Panc1 (cell line): ENCODE measurements at regions not wholly inside any gene's neighbourhood (a gene's known extent, or its start where the extent isn't known, plus 50 kb on each side); places are given as distances from the start of the nearest gene placed in this dataset.

Experiments used
- ATAC-seq: fragments of 200-7000 bp; cut with Tn5 transposase; 2 replicates; pipeline ENCODE4 v1.9.1; 2020; ENCODE audit warnings: mild to moderate bottlenecking, moderate library complexity
- BruUV-seq: library from RNA; stranded (reverse); fragments of 400-500 nt; replicated peaks from 2 replicates; lab custom pipeline; 2021; lab: Mats Ljungman, UMichigan
- CTCF ChIA-PET: fragments of 300-600 bp; sonication (Branson Sonifier 250); formaldehyde crosslinking; loops from one replicate; lab custom pipeline; 2022; ENCODE audit warnings: antibody characterized with exemption; lab: Charles Lee
- POLR2A ChIA-PET: fragments of 300-600 bp; sonication (Branson Sonifier 250); formaldehyde crosslinking; loops from one replicate; lab custom pipeline; 2022; ENCODE audit warnings: antibody characterized with exemption; lab: Charles Lee
- DNase-seq: peaks from one replicate; pipeline ENCODE4 v3.0.0-alpha.2; 2010; ENCODE audit warnings: low read depth, low spot score
- H3K27ac ChIP-seq: 2 replicates; pipeline ENCODE4 v1.5.1; 2011; ENCODE audit warnings: mild to moderate bottlenecking, low read length, inconsistent platforms
- H3K27me3 ChIP-seq: fragments of 200-500 bp; sonication (Bioruptor generic); 2 replicates; pipeline ENCODE4 v1.6.0; 2014; ENCODE audit warnings: low read length, inconsistent platforms; ENCODE audit not compliant: control insufficient read depth, insufficient read depth
- H3K36me3 ChIP-seq: fragments of 200-500 bp; sonication (Bioruptor generic); 2 replicates; pipeline ENCODE4 v1.5.1; 2014; ENCODE audit warnings: inconsistent platforms, mild to moderate bottlenecking, low read length, moderate library complexity; ENCODE audit not compliant: control insufficient read depth, insufficient read depth
- H3K4me1 ChIP-seq: 2 replicates; pipeline ENCODE4 v1.5.1; 2011; ENCODE audit warnings: inconsistent platforms, mild to moderate bottlenecking, low read length, moderate library complexity; ENCODE audit not compliant: control insufficient read depth, insufficient read depth
- H3K4me3 ChIP-seq, 2 experiments: 2 replicates each; pipeline ENCODE4 v1.5.1; 2011 to 2012; ENCODE audit warnings: low read depth in 2 of 2, low read length in 2 of 2, mild to moderate bottlenecking in 2 of 2, inconsistent platforms in 1 of 2, moderate library complexity in 1 of 2
- H3K9me3 ChIP-seq: fragments of 200-500 bp; sonication (Bioruptor generic); 2 replicates; pipeline ENCODE4 v1.5.1; 2014; ENCODE audit warnings: low read depth, mild to moderate bottlenecking, inconsistent platforms, low read length, moderate library complexity; ENCODE audit not compliant: control insufficient read depth, insufficient read depth
- CTCF ChIP-seq: fragments of 450-650 bp; IDR thresholded peaks from 2 replicates; pipeline ENCODE4 v1.5.1; 2017; ENCODE audit warnings: mild to moderate bottlenecking
- POLR2AphosphoS5 ChIP-seq: IDR thresholded peaks from 2 replicates; pipeline ENCODE4 v1.6.1; 2012; ENCODE audit warnings: mild to moderate bottlenecking, low read depth, low read length, moderate library complexity
- REST ChIP-seq, 2 experiments: IDR thresholded peaks; 2 replicates each; pipeline ENCODE4 v1.6.1; 2011 to 2012; ENCODE audit warnings: low read depth in 2 of 2, control low read depth in 1 of 2, low read length in 1 of 2, mild to moderate bottlenecking in 1 of 2, moderate library complexity in 1 of 2; ENCODE audit not compliant: insufficient read depth in 1 of 2
- SIN3A ChIP-seq: IDR thresholded peaks from 2 replicates; pipeline ENCODE4 v1.6.1; 2012; ENCODE audit warnings: low read depth, mild to moderate bottlenecking, low read length, moderate library complexity, borderline replicate concordance; ENCODE audit not compliant: insufficient read depth
- TCF7L2 ChIP-seq: IDR thresholded peaks from 2 replicates; pipeline ENCODE4 v1.6.1; 2011; ENCODE audit warnings: mild to moderate bottlenecking, low read depth, low read length, inconsistent platforms
- in situ Hi-C: cut with HindIII; loops from 2 replicates; pipeline ENCODE4 v1.10.0; 2016; ENCODE audit warnings: low sequenced_read_pairs, low pct_unique_long_range_greater_than_20kb
- intact Hi-C: fragments of 100-400 bp; cut with micrococcal nuclease; formaldehyde crosslinking; loops from one replicate; pipeline ENCODE4 v1.10.0; 2022; ENCODE audit not compliant: unreplicated experiment

- ATAC-seq (no peak), DNase-seq (no peak)
- in situ Hi-C loops (no loop called here), intact Hi-C loops (no loop called here)
- no peaks in the 10 kb centered on the region for H3K36me3 ChIP-seq
- H3K4me1 ChIP-seq: no peaks in the 10 kb centered on the region
- ChIA-PET CTCF (no interaction called here), POLR2A (no interaction called here)
- TF ChIP-seq CTCF: no peak
- TF ChIP-seq REST (IDR thresholded peaks at IDR 0.05; ENCODE audit: insufficient read depth in 1 of 2, low read depth in 2 of 2, low read length in 1 of 2): no peak
- no peak for TF ChIP-seq TCF7L2
- no peak for TF ChIP-seq SIN3A
- no peak for TF ChIP-seq POLR2AphosphoS5
- H3K4me3 ChIP-seq: no peak overlapping the region
- no peak overlapping the region for H3K27ac ChIP-seq
- H3K9me3 ChIP-seq: no peaks in the 10 kb centered on the region
- BruUV-seq: no TSS peak
- no peaks in the 10 kb centered on the region for H3K27me3 ChIP-seq
Measured at GRCh38 chr4:24720436-24720835, 74.9 kb upstream of the SOD3 start.

- ATAC-seq (no peak), DNase-seq (no peak)
- Histone ChIP-seq H3K27ac (no peak overlapping the region), H3K27me3 (no peaks in the 10 kb centered on the region), H3K4me3 (no peak overlapping the region), H3K36me3 (no peaks in the 10 kb centered on the region), H3K4me1 (no peaks in the 10 kb centered on the region), H3K9me3 (no peaks in the 10 kb centered on the region)
- intact Hi-C loops: no loop called here
- ChIA-PET CTCF (no interaction called here), POLR2A (no interaction called here)
- in situ Hi-C loops: no loop called here
- BruUV-seq: no TSS peak
- TF ChIP-seq SIN3A: no peak
- no peak for TF ChIP-seq CTCF
Measured at GRCh38 chr4:24720979-24721378, 74.4 kb upstream of the SOD3 start.
